ENCODE measurements at regions not wholly inside any gene's neighbourhood (a gene's known extent, or its start where the extent isn't known, plus 50 kb on each side); places are given as distances from the start of the nearest gene placed in this dataset.

- intact Hi-C loops (cut with micrococcal nuclease; ENCODE audit: unreplicated experiment) = no loop called here
- POLR2A ChIA-PET (ENCODE audit: low non-redundant PET) = no interaction called here
These were observed 1109.2 kb downstream of the FLRT2 start for GRCh38 chr14:86639146-86639545.

GRCh38 chr14:86627080-86627479 is 1097.1 kb downstream of the FLRT2 start:
- Histone ChIP-seq H3K4me1 (ENCODE audit: insufficient read depth, low read length, poor library complexity, severe bottlenecking) (no peaks in the 10 kb centered on the region), H3K27me3 (replicated peaks; ENCODE audit: insufficient read depth, low read depth, low read length, poor library complexity) (no peaks in the 10 kb centered on the region), H3K4me3 (ENCODE audit: low read depth, low read length, poor library complexity, severe bottlenecking) (no peak overlapping the region), H3K9me3 (ENCODE audit: low read depth, low read length, poor library complexity, severe bottlenecking) (peaks cover 7% of the 10 kb centered on the region), H3K27ac (ENCODE audit: low read depth, low read length, poor library complexity, severe bottlenecking) (no peak overlapping the region), H3K36me3 (ENCODE audit: insufficient read depth, low read length, poor library complexity, severe bottlenecking) (no peaks in the 10 kb centered on the region)
- BruUV-seq (replicated peaks) = no TSS peak
- no peak for DNase-seq (ENCODE audit: low spot score)
- ChIA-PET POLR2A (ENCODE audit: low non-redundant PET) (no interaction called here), CTCF (no interaction called here)
- no peak for TF ChIP-seq CTCF (conservative IDR thresholded peaks at IDR 0.05; ENCODE audit: low read depth, low read length)
- TF ChIP-seq EZH2 (IDR thresholded peaks at IDR 0.05; ENCODE audit: borderline replicate concordance, low read depth, low read length, poor library complexity, severe bottlenecking) = no peak
- intact Hi-C loops (cut with micrococcal nuclease; ENCODE audit: unreplicated experiment) = no loop called here

More at GRCh38 chr14:86639146-86639545, 1109.2 kb downstream of the FLRT2 start:
- Histone ChIP-seq H3K36me3 (ENCODE audit: insufficient read depth, low read length, poor library complexity, severe bottlenecking) (no peaks in the 10 kb centered on the region), H3K4me3 (ENCODE audit: low read depth, low read length, poor library complexity, severe bottlenecking) (no peak overlapping the region), H3K27me3 (replicated peaks; ENCODE audit: insufficient read depth, low read depth, low read length, poor library complexity) (no peaks in the 10 kb centered on the region), H3K27ac (ENCODE audit: low read depth, low read length, poor library complexity, severe bottlenecking) (no peak overlapping the region), H3K4me1 (ENCODE audit: insufficient read depth, low read length, poor library complexity, severe bottlenecking) (no peaks in the 10 kb centered on the region), H3K9me3 (ENCODE audit: low read depth, low read length, poor library complexity, severe bottlenecking) (no peaks in the 10 kb centered on the region)
- CTCF ChIA-PET = no interaction called here
- BruUV-seq (replicated peaks) = no TSS peak
- no peak for DNase-seq (ENCODE audit: low spot score)
- TF ChIP-seq EZH2 (IDR thresholded peaks at IDR 0.05; ENCODE audit: borderline replicate concordance, low read depth, low read length, poor library complexity, severe bottlenecking) (no peak), CTCF (conservative IDR thresholded peaks at IDR 0.05; ENCODE audit: low read depth, low read length) (no peak)

- no peaks in the 10 kb centered on the region for H3K36me3 ChIP-seq (ENCODE audit: insufficient read depth, low read length, poor library complexity, severe bottlenecking)
- BruUV-seq (replicated peaks) = no TSS peak
These were observed 1096.6 kb downstream of the FLRT2 start for GRCh38 chr14:86626530-86626929.

More at GRCh38 chr14:86626530-86626929, 1096.6 kb downstream of the FLRT2 start:
- H3K4me3 ChIP-seq (ENCODE audit: low read depth, low read length, poor library complexity, severe bottlenecking) = no peak overlapping the region
- peaks cover 7% of the 10 kb centered on the region for H3K9me3 ChIP-seq (ENCODE audit: low read depth, low read length, poor library complexity, severe bottlenecking)
- no peaks in the 10 kb centered on the region for H3K4me1 ChIP-seq (ENCODE audit: insufficient read depth, low read length, poor library complexity, severe bottlenecking)
- H3K27ac ChIP-seq (ENCODE audit: low read depth, low read length, poor library complexity, severe bottlenecking) = no peak overlapping the region
- CTCF ChIA-PET = no interaction called here
- TF ChIP-seq EZH2 (IDR thresholded peaks at IDR 0.05; ENCODE audit: borderline replicate concordance, low read depth, low read length, poor library complexity, severe bottlenecking) (no peak), CTCF (conservative IDR thresholded peaks at IDR 0.05; ENCODE audit: low read depth, low read length) (no peak)
- no peak for DNase-seq (ENCODE audit: low spot score)
- POLR2A ChIA-PET (ENCODE audit: low non-redundant PET) = no interaction called here
- H3K27me3 ChIP-seq (replicated peaks; ENCODE audit: insufficient read depth, low read depth, low read length, poor library complexity) = no peaks in the 10 kb centered on the region
- intact Hi-C loops (cut with micrococcal nuclease; ENCODE audit: unreplicated experiment) = no loop called here
